Fibroblast of skin of back (primary cell): ENCODE measurements at regions not wholly inside any gene's neighbourhood (a gene's known extent, or its start where the extent isn't known, plus 50 kb on each side); places are given as distances from the start of the nearest gene placed in this dataset.
A peak's percentile ranks its signal among the peaks of the same experiment; 100 is the strongest.
"Not testable (repeated sequence)": the region's sequence is repeated elsewhere in the genome, so short reads cannot be mapped to it uniquely, and the experiment has no call there.

Experiments
- DNase-seq: peaks from one replicate; pipeline ENCODE4 v3.0.0-alpha.2; 2013

- no peak for DNase-seq
Observed at GRCh38 chr15:39406485-39406884, 174.4 kb upstream of the THBS1 start.

GRCh38 chr15:39407116-39407515 lies 173.8 kb upstream of the THBS1 start:
- peak; percentile 67 for DNase-seq

GRCh38 chr15:39409876-39410530 lies 170.9 kb upstream of the THBS1 start:
- no peak for DNase-seq

- DNase-seq, result no peak
Observed at GRCh38 chr15:39411102-39411989, 169.5 kb upstream of the THBS1 start.

- no peak for DNase-seq
Observed at GRCh38 chr15:39413558-39413957, 167.3 kb upstream of the THBS1 start.

- peak; percentile 18 for DNase-seq
Observed at GRCh38 chr15:39414201-39414600, 166.7 kb upstream of the THBS1 start.

- no peak for DNase-seq
Observed at GRCh38 chr15:39415634-39416033, 165.2 kb upstream of the THBS1 start.

- DNase-seq, result no peak
Observed at GRCh38 chr15:39416258-39416657, 164.6 kb upstream of the THBS1 start.

GRCh38 chr15:39417366-39418134 lies 163.3 kb upstream of the THBS1 start:
- no peak for DNase-seq

GRCh38 chr15:39419651-39420050 lies 161.2 kb upstream of the THBS1 start:
- DNase-seq, result peak; percentile 40

- not testable (repeated sequence) for DNase-seq
Observed at GRCh38 chr15:39420123-39420852, 160.6 kb upstream of the THBS1 start.

GRCh38 chr15:39420853-39421192 lies 160.1 kb upstream of the THBS1 start:
- DNase-seq, result not testable (repeated sequence)

GRCh38 chr15:39426552-39427532 lies 154.0 kb upstream of the THBS1 start:
- peak; percentile 86 for DNase-seq

GRCh38 chr15:39427705-39428104 lies 153.2 kb upstream of the THBS1 start:
- no peak for DNase-seq

GRCh38 chr15:39429898-39430357 lies 151.0 kb upstream of the THBS1 start:
- peak; percentile 72 for DNase-seq

- DNase-seq, result no peak
Observed at GRCh38 chr15:39430389-39430788, 150.5 kb upstream of the THBS1 start.

- DNase-seq, result peak; percentile 42
Observed at GRCh38 chr15:39431376-39431775, 149.5 kb upstream of the THBS1 start.

GRCh38 chr15:39432026-39432425 lies 148.9 kb upstream of the THBS1 start:
- DNase-seq, result no peak

GRCh38 chr15:39432912-39433348 lies 147.9 kb upstream of the THBS1 start:
- no peak for DNase-seq

GRCh38 chr15:39433376-39433775 lies 147.5 kb upstream of the THBS1 start:
- no peak for DNase-seq

- DNase-seq, result no peak
Observed at GRCh38 chr15:39434163-39434562, 146.7 kb upstream of the THBS1 start.
